Spinal cord (tissue), 9 donors: ENCODE measurements at regions not wholly inside any gene's neighbourhood (a gene's known extent, or its start where the extent isn't known, plus 50 kb on each side); places are given as distances from the start of the nearest gene placed in this dataset.

Source experiments
- DNase-seq, 6 donors: peaks; one replicate each; pipeline versions ENCODE4 v3.0.0 to v3.0.0-alpha.2; 2013 to 2015; ENCODE audit warnings: low spot score in 6 of 6, low read depth in 4 of 6
- H3K27ac ChIP-seq: one replicate; pipeline ENCODE4 v1.5.1; 2013; ENCODE audit warnings: low read depth, low read length, control low read depth
- H3K27me3 ChIP-seq: one replicate; pipeline ENCODE4 v1.6.1; 2013; ENCODE audit warnings: low read length; ENCODE audit not compliant: control insufficient read depth, insufficient read depth
- H3K36me3 ChIP-seq: one replicate; pipeline ENCODE4 v1.6.1; 2013; ENCODE audit warnings: low read length; ENCODE audit not compliant: control insufficient read depth, insufficient read depth
- H3K4me1 ChIP-seq: one replicate; pipeline ENCODE4 v1.6.1; 2013; ENCODE audit warnings: low read length; ENCODE audit not compliant: control insufficient read depth, insufficient read depth
- H3K4me3 ChIP-seq: one replicate; pipeline ENCODE4 v1.5.1; 2013; ENCODE audit warnings: low read depth, low read length, control low read depth
- H3K9me3 ChIP-seq: one replicate; pipeline ENCODE4 v1.6.1; 2013; ENCODE audit warnings: low read length; ENCODE audit not compliant: control insufficient read depth, insufficient read depth
- WGBS: methylation state at CpG from one replicate; pipeline ENCODE4 v1.1.5; 2013; ENCODE audit warnings: missing lambda C conversion rate; ENCODE audit not compliant: insufficient coverage; 5-methylcytosine and 5-hydroxymethylcytosine counted together
- donor health status: healthy.

GRCh38 chr11:28490773-28491382 is 382.7 kb downstream of the METTL15 start:
- no peak for DNase-seq
- Histone ChIP-seq H3K27me3 (no peaks in the 10 kb centered on the region), H3K27ac (no peak overlapping the region), H3K4me1 (no peaks in the 10 kb centered on the region), H3K36me3 (no peaks in the 10 kb centered on the region), H3K9me3 (no peaks in the 10 kb centered on the region), H3K4me3 (no peak overlapping the region)

GRCh38 chr11:28488336-28488735 is 380.1 kb downstream of the METTL15 start:
- Histone ChIP-seq H3K27me3 (no peaks in the 10 kb centered on the region), H3K4me3 (no peak overlapping the region), H3K9me3 (no peaks in the 10 kb centered on the region), H3K4me1 (no peaks in the 10 kb centered on the region), H3K27ac (no peak overlapping the region), H3K36me3 (no peaks in the 10 kb centered on the region)
- DNase-seq = no peak
- WGBS = no CpG with 5 or more reads among the region's 1 CpG

GRCh38 chr11:28483072-28483867 is 375.1 kb downstream of the METTL15 start:
- H3K4me1 ChIP-seq = no peaks in the 10 kb centered on the region
- no peaks in the 10 kb centered on the region for H3K36me3 ChIP-seq
- DNase-seq = no peak
- no peaks in the 10 kb centered on the region for H3K27me3 ChIP-seq
- 63% methylated on average over 7 of the region's 7 CpGs for WGBS
- no peak overlapping the region for H3K27ac ChIP-seq
- H3K9me3 ChIP-seq = no peaks in the 10 kb centered on the region
- H3K4me3 ChIP-seq = no peak overlapping the region

GRCh38 chr11:28482666-28483065 is 374.5 kb downstream of the METTL15 start:
- DNase-seq = no peak
- no peaks in the 10 kb centered on the region for H3K36me3 ChIP-seq
- H3K27ac ChIP-seq = no peak overlapping the region
- H3K9me3 ChIP-seq = no peaks in the 10 kb centered on the region
- H3K27me3 ChIP-seq = no peaks in the 10 kb centered on the region
- WGBS = 86% methylated on average over 1 of the region's 2 CpGs
- H3K4me3 ChIP-seq = no peak overlapping the region
- H3K4me1 ChIP-seq = no peaks in the 10 kb centered on the region

- Histone ChIP-seq H3K4me3 (no peak overlapping the region), H3K36me3 (no peaks in the 10 kb centered on the region), H3K27ac (no peak overlapping the region), H3K4me1 (no peaks in the 10 kb centered on the region), H3K27me3 (no peaks in the 10 kb centered on the region), H3K9me3 (no peaks in the 10 kb centered on the region)
- 31% methylated on average over 3 of the region's 7 CpGs for WGBS
- peak in 1 of 6 donors; percentile 57 for DNase-seq
Measured at GRCh38 chr11:28481616-28482480, 373.7 kb downstream of the METTL15 start.

- DNase-seq = no peak
- WGBS = no CpG with 5 or more reads among the region's 4 CpGs
- H3K36me3 ChIP-seq = no peaks in the 10 kb centered on the region
Measured at GRCh38 chr11:28480406-28480805, 372.2 kb downstream of the METTL15 start.

GRCh38 chr11:28476864-28477263 is 368.7 kb downstream of the METTL15 start:
- H3K27ac ChIP-seq = no peak overlapping the region
- H3K4me1 ChIP-seq = no peaks in the 10 kb centered on the region
- WGBS = 96% methylated on average over 3 of the region's 5 CpGs
- H3K9me3 ChIP-seq = no peaks in the 10 kb centered on the region
- DNase-seq = no peak
- no peaks in the 10 kb centered on the region for H3K36me3 ChIP-seq
- no peak overlapping the region for H3K4me3 ChIP-seq
- no peaks in the 10 kb centered on the region for H3K27me3 ChIP-seq

More at GRCh38 chr11:28480406-28480805, 372.2 kb downstream of the METTL15 start:
- Histone ChIP-seq H3K4me3 (no peak overlapping the region), H3K9me3 (no peaks in the 10 kb centered on the region), H3K27me3 (no peaks in the 10 kb centered on the region), H3K27ac (no peak overlapping the region), H3K4me1 (no peaks in the 10 kb centered on the region)

- Histone ChIP-seq H3K9me3 (no peaks in the 10 kb centered on the region), H3K4me3 (no peak overlapping the region), H3K4me1 (no peaks in the 10 kb centered on the region), H3K27ac (no peak overlapping the region), H3K27me3 (no peaks in the 10 kb centered on the region), H3K36me3 (no peaks in the 10 kb centered on the region)
- DNase-seq = peak in 2 of 6 donors; percentile 49 to 57
- WGBS = no CpG with 5 or more reads among the region's 3 CpGs
Measured at GRCh38 chr11:28476049-28476448, 367.9 kb downstream of the METTL15 start.

- Histone ChIP-seq H3K27ac (no peak overlapping the region), H3K4me1 (no peaks in the 10 kb centered on the region), H3K27me3 (no peaks in the 10 kb centered on the region), H3K4me3 (no peak overlapping the region), H3K9me3 (no peaks in the 10 kb centered on the region), H3K36me3 (no peaks in the 10 kb centered on the region)
- DNase-seq = no peak
Measured at GRCh38 chr11:28472904-28473303, 364.7 kb downstream of the METTL15 start.
